ENCODE measurements at regions not wholly inside any gene's neighbourhood (a gene's known extent, or its start where the extent isn't known, plus 50 kb on each side); places are given as distances from the start of the nearest gene placed in this dataset.

DNA sequence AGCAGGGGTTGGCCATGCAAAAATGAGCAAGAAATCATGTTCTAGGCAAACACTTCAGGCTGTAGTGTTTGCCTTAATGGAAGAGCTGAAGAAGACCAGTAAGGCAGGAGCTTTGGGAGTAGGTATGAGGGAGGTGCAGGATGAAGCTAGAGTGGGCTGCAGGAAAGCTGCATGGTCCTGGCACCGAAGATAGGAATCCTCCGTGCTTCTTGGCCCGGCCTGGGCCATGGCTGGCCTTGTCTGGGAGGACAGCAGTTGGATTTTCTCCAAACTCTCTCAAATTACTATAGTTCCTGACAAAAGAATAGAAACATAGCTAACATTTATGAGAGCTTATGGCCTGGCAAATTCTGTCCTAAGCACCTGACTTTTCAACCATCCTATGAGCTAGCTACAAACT lies 116.5 kb downstream of the UCHL1 start:
- Histone ChIP-seq H3K9me2 (replicated peaks; ENCODE audit: insufficient read depth) (no peaks in the 10 kb centered on the region), H3K4me2 (no peak overlapping the region), H3K79me2 (no peaks in the 10 kb centered on the region), H3K4me3 (no peak overlapping the region), H3K9me3 (ENCODE audit: low read depth) (no peaks in the 10 kb centered on the region), H3K27me3 (no peaks in the 10 kb centered on the region), H4K20me1 (ENCODE audit: insufficient read depth, poor library complexity, severe bottlenecking) (no peaks in the 10 kb centered on the region), H3K36me3 (replicated peaks; ENCODE audit: insufficient read depth, low read depth) (no peaks in the 10 kb centered on the region), H3K27ac (no peak overlapping the region), H3K4me1 (ENCODE audit: insufficient read depth) (no peaks in the 10 kb centered on the region), H2AFZ (no peak overlapping the region)
- TF ChIP-seq EZH2 (IDR thresholded peaks at IDR 0.05; ENCODE audit: borderline replicate concordance), result no peak
- DNase-seq (ENCODE audit: low spot score), result no peak
- 89% methylated on average over 3 of the region's 3 CpGs for WGBS (ENCODE audit: low lambda C conversion rate, missing lambda C conversion rate)

DNA sequence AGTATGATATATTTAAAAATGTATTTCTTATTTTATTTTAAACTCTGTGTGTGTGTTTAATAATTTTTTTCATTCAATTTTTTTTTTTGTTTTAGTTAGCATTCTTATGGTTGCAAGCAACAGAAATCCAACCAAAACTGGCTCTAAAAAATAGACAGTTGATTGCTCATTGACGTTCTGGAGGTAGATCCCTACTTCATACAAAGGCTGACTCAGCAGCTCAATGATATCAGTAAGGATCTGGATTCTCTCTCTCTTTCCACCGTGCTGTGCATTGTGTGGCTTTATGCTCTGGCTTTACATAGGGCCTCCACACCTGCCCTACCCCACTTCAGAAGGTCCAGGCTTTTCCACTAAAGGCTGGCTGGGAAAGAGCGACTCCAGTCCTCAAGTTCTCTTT lies 117.8 kb downstream of the UCHL1 start:
- no peak overlapping the region for H3K4me2 ChIP-seq
- no peaks in the 10 kb centered on the region for H3K4me1 ChIP-seq (ENCODE audit: insufficient read depth)
- no peaks in the 10 kb centered on the region for H3K9me3 ChIP-seq (ENCODE audit: low read depth)
- no peaks in the 10 kb centered on the region for H3K27me3 ChIP-seq
- TF ChIP-seq, protein P1, sequence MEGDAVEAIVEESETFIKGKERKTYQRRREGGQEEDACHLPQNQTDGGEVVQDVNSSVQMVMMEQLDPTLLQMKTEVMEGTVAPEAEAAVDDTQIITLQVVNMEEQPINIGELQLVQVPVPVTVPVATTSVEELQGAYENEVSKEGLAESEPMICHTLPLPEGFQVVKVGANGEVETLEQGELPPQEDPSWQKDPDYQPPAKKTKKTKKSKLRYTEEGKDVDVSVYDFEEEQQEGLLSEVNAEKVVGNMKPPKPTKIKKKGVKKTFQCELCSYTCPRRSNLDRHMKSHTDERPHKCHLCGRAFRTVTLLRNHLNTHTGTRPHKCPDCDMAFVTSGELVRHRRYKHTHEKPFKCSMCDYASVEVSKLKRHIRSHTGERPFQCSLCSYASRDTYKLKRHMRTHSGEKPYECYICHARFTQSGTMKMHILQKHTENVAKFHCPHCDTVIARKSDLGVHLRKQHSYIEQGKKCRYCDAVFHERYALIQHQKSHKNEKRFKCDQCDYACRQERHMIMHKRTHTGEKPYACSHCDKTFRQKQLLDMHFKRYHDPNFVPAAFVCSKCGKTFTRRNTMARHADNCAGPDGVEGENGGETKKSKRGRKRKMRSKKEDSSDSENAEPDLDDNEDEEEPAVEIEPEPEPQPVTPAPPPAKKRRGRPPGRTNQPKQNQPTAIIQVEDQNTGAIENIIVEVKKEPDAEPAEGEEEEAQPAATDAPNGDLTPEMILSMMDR (IDR thresholded peaks at IDR 0.05; ENCODE audit: poor library complexity), result no peak
- no peak for TF ChIP-seq EZH2 (IDR thresholded peaks at IDR 0.05; ENCODE audit: borderline replicate concordance)
- H3K36me3 ChIP-seq (replicated peaks; ENCODE audit: insufficient read depth, low read depth), result no peaks in the 10 kb centered on the region
- no peaks in the 10 kb centered on the region for H3K9me2 ChIP-seq (replicated peaks; ENCODE audit: insufficient read depth)
- DNase-seq (ENCODE audit: low spot score), result no peak
- no peaks in the 10 kb centered on the region for H3K79me2 ChIP-seq
- no peak overlapping the region for H2AFZ ChIP-seq
- no peak overlapping the region for H3K4me3 ChIP-seq
- H3K27ac ChIP-seq, result no peak overlapping the region
- no peaks in the 10 kb centered on the region for H4K20me1 ChIP-seq (ENCODE audit: insufficient read depth, poor library complexity, severe bottlenecking)
- WGBS (ENCODE audit: low lambda C conversion rate, missing lambda C conversion rate), result 52% methylated on average over 3 of the region's 3 CpGs

DNA sequence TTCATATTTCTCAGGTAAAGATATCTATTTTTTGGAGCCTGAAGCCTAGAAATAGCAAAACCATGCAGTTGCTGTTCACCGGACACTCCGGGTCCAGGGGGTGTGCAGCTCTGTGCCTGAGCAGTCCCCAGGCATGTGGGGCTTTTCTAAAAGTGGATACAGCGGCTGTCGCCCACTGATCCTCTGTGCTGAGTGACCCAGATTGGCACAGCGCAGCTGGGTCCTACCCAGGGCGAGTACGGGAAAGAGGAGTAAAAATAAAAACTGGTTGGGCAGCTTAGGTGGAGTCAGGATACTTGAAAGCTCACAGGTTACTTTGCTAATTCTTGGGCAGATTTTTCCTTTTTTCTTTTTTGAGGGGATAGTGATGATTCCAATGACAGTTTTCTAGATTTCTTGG lies 118.8 kb downstream of the UCHL1 start:
- H3K36me3 ChIP-seq (replicated peaks; ENCODE audit: insufficient read depth, low read depth), result no peaks in the 10 kb centered on the region
- no peak overlapping the region for H3K4me2 ChIP-seq
- no peak overlapping the region for H2AFZ ChIP-seq
- H3K4me1 ChIP-seq (ENCODE audit: insufficient read depth), result no peaks in the 10 kb centered on the region
- H3K27me3 ChIP-seq, result no peaks in the 10 kb centered on the region
- DNase-seq (ENCODE audit: low spot score), result no peak
- no peaks in the 10 kb centered on the region for H3K9me3 ChIP-seq (ENCODE audit: low read depth)
- no peak overlapping the region for H3K27ac ChIP-seq
- 85% methylated on average over 7 of the region's 7 CpGs for WGBS (ENCODE audit: low lambda C conversion rate, missing lambda C conversion rate)
- no peaks in the 10 kb centered on the region for H3K9me2 ChIP-seq (replicated peaks; ENCODE audit: insufficient read depth)
- TF ChIP-seq, protein P1 (IDR thresholded peaks at IDR 0.05; ENCODE audit: poor library complexity), result no peak
- TF ChIP-seq EZH2 (IDR thresholded peaks at IDR 0.05; ENCODE audit: borderline replicate concordance), result no peak
- TF ChIP-seq EZH2phosphoT487 (IDR thresholded peaks at IDR 0.05; ENCODE audit: low read depth, severe bottlenecking, unreplicated experiment), result no peak
- H3K79me2 ChIP-seq, result no peaks in the 10 kb centered on the region
- H4K20me1 ChIP-seq (ENCODE audit: insufficient read depth, poor library complexity, severe bottlenecking), result no peaks in the 10 kb centered on the region
- H3K4me3 ChIP-seq, result no peak overlapping the region

DNA sequence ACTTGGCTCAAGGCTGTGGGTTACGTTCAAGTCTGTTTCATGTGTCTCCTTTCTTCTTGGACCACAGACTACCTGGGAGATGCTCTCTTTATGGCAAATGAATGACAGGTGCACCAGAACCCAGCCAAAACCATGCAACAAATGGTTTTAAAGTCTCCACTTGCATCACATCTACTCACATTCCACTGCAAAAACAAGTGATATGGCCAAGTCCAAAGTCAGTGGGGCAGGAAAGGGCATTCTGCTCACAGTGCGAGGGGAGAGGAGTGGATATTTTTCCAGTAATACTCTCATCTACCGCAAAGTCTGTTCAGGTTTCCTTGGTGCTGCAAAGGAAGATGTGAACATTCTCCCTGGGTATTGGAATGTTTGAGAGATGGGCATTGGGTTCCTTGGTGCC lies 120.5 kb downstream of the UCHL1 start:
- Histone ChIP-seq H3K4me3 (no peak overlapping the region), H3K4me1 (ENCODE audit: insufficient read depth) (no peaks in the 10 kb centered on the region), H3K9me2 (replicated peaks; ENCODE audit: insufficient read depth) (no peaks in the 10 kb centered on the region), H3K9me3 (ENCODE audit: low read depth) (no peaks in the 10 kb centered on the region), H3K27me3 (no peaks in the 10 kb centered on the region), H3K27ac (no peak overlapping the region), H2AFZ (no peak overlapping the region), H4K20me1 (ENCODE audit: insufficient read depth, poor library complexity, severe bottlenecking) (no peaks in the 10 kb centered on the region), H3K36me3 (replicated peaks; ENCODE audit: insufficient read depth, low read depth) (no peaks in the 10 kb centered on the region), H3K4me2 (no peak overlapping the region), H3K79me2 (no peaks in the 10 kb centered on the region)
- DNase-seq (ENCODE audit: low spot score), result no peak
- 100% methylated on average over 3 of the region's 3 CpGs for WGBS (ENCODE audit: low lambda C conversion rate, missing lambda C conversion rate)
- TF ChIP-seq, protein P1 (IDR thresholded peaks at IDR 0.05; ENCODE audit: poor library complexity), result no peak
- TF ChIP-seq EZH2 (IDR thresholded peaks at IDR 0.05; ENCODE audit: borderline replicate concordance) (no peak), EZH2phosphoT487 (IDR thresholded peaks at IDR 0.05; ENCODE audit: low read depth, severe bottlenecking, unreplicated experiment) (no peak)
